GM23248 (cell line): ENCODE measurements at regions not wholly inside any gene's neighbourhood (a gene's known extent, or its start where the extent isn't known, plus 50 kb on each side); places are given as distances from the start of the nearest gene placed in this dataset.
"Not testable (repeated sequence)": the region's sequence is repeated elsewhere in the genome, so short reads cannot be mapped to it uniquely, and the experiment has no call there.

Experiments used
- DNase-seq: peaks from one replicate; pipeline ENCODE4 v3.0.0-alpha.2; 2015
- H2AFZ ChIP-seq: fragments of 200-600 bp; sonication (generic); 2 replicates; pipeline ENCODE4 v1.6.1; 2016; ENCODE audit warnings: antibody characterized with exemption
- H3F3A ChIP-seq: fragments of 200-600 bp; sonication (generic); 2 replicates; pipeline ENCODE4 v1.6.1; 2016; ENCODE audit warnings: mild to moderate bottlenecking, antibody characterized with exemption, mixed run types; ENCODE audit not compliant: insufficient read depth
- H3K27ac ChIP-seq: fragments of 200-600 bp; sonication (generic); 2 replicates; pipeline ENCODE4 v1.5.1; 2016; ENCODE audit warnings: mild to moderate bottlenecking
- H3K27me3 ChIP-seq: fragments of 200-600 bp; sonication (generic); replicated peaks from 2 replicates; pipeline ENCODE4 v1.6.1; 2016; ENCODE audit warnings: mild to moderate bottlenecking; ENCODE audit not compliant: insufficient read depth
- H3K36me3 ChIP-seq: fragments of 200-600 bp; sonication (generic); 2 replicates; pipeline ENCODE4 v1.6.1; 2016; ENCODE audit warnings: low read depth, mild to moderate bottlenecking
- H3K4me1 ChIP-seq: fragments of 200-600 bp; sonication (generic); 2 replicates; pipeline ENCODE4 v1.6.1; 2016; ENCODE audit warnings: mild to moderate bottlenecking; ENCODE audit not compliant: insufficient read depth
- H3K4me2 ChIP-seq: fragments of 200-600 bp; sonication (generic); one replicate; pipeline ENCODE4 v1.6.1; 2016; ENCODE audit warnings: mild to moderate bottlenecking; ENCODE audit not compliant: unreplicated experiment
- H3K4me3 ChIP-seq: fragments of 200-600 bp; sonication (generic); 2 replicates; pipeline ENCODE4 v1.5.1; 2016; ENCODE audit warnings: mild to moderate bottlenecking
- H3K79me2 ChIP-seq: fragments of 200-600 bp; sonication (generic); 2 replicates; pipeline ENCODE4 v1.6.1; 2016; ENCODE audit warnings: mild to moderate bottlenecking; ENCODE audit not compliant: insufficient read depth
- H3K9ac ChIP-seq: fragments of 200-600 bp; sonication (generic); 2 replicates; pipeline ENCODE4 v1.6.1; 2016; ENCODE audit warnings: mild to moderate bottlenecking
- H3K9me2 ChIP-seq: fragments of 200-600 bp; sonication (generic); 2 replicates; pipeline ENCODE4 v1.6.1; 2016; ENCODE audit warnings: mixed run types, mild to moderate bottlenecking, moderate library complexity; ENCODE audit not compliant: insufficient read depth
- H3K9me3 ChIP-seq: fragments of 200-600 bp; sonication (generic); one replicate; pipeline ENCODE4 v1.6.1; 2017; ENCODE audit warnings: low read depth
- H4K20me1 ChIP-seq: fragments of 200-600 bp; sonication (generic); 2 replicates; pipeline ENCODE4 v1.6.0; 2016; ENCODE audit not compliant: insufficient read depth
- EZH2 ChIP-seq: fragments of 200-600 bp; sonication (generic); IDR thresholded peaks from 2 replicates; pipeline ENCODE4 v1.6.1; 2018; ENCODE audit warnings: antibody characterized with exemption, mild to moderate bottlenecking; ENCODE audit not compliant: insufficient read depth, poor library complexity, severe bottlenecking
- EZH2phosphoT487 ChIP-seq: fragments of 200-600 bp; sonication (generic); IDR thresholded peaks from 2 replicates; pipeline ENCODE4 v1.6.1; 2018; ENCODE audit warnings: antibody characterized with exemption, moderate library complexity, mild to moderate bottlenecking, low read depth; ENCODE audit not compliant: insufficient read depth
- WGBS, 2 experiments: methylation state at CpG; one replicate each; pipeline ENCODE4 v1.1.6; 2015 to 2017; ENCODE audit warnings: low lambda C conversion rate in 2 of 2, low coverage in 1 of 2; ENCODE audit errors: missing lambda C conversion rate in 2 of 2; 5-methylcytosine and 5-hydroxymethylcytosine counted together
- in situ Hi-C: fragments of 300-500 bp; cut with MboI; formaldehyde crosslinking; loops from 2 replicates; pipeline ENCODE4 v1.15.0; 2020

GRCh38 chr20:48129345-48129942 lies 344.2 kb upstream of the SULF2 start:
- Histone ChIP-seq H3K9me2 (no peaks in the 10 kb centered on the region), H3K79me2 (no peaks in the 10 kb centered on the region), H2AFZ (no peak overlapping the region), H3K27me3 (0 out of 2 replicates have a peak, but pooled peaks cover 10% of the 10 kb centered on the region), H3K4me2 (no peak overlapping the region), H3K4me1 (no peaks in the 10 kb centered on the region), H3K4me3 (no peak overlapping the region), H3K27ac (no peak overlapping the region), H3K36me3 (no peaks in the 10 kb centered on the region), H3K9ac (no peak overlapping the region), H4K20me1 (no peaks in the 10 kb centered on the region), H3K9me3 (no peaks in the 10 kb centered on the region), H3F3A (no peaks in the 10 kb centered on the region)
- no peak for DNase-seq
- no peak for TF ChIP-seq EZH2
- TF ChIP-seq EZH2phosphoT487 = no peak
- WGBS, 2 experiments = 17 to 19% methylated on average over 5 of the region's 5 CpGs
- in situ Hi-C loops = no loop called here

GRCh38 chr20:48128436-48128835 lies 343.2 kb upstream of the SULF2 start:
- in situ Hi-C loops = no loop called here
- H3K4me3 ChIP-seq = no peak overlapping the region
- no peak overlapping the region for H2AFZ ChIP-seq
- no peaks in the 10 kb centered on the region for H3F3A ChIP-seq
- H3K4me2 ChIP-seq = no peak overlapping the region
- H3K79me2 ChIP-seq = no peaks in the 10 kb centered on the region
- peak; percentile 30 for DNase-seq
- H4K20me1 ChIP-seq = no peaks in the 10 kb centered on the region
- no peaks in the 10 kb centered on the region for H3K9me2 ChIP-seq
- 9 to 11% methylated on average over 3 of the region's 3 CpGs for WGBS, 2 experiments
- no peaks in the 10 kb centered on the region for H3K9me3 ChIP-seq
- H3K27ac ChIP-seq = no peak overlapping the region
- 0 out of 2 replicates have a peak, but pooled peaks cover 10% of the 10 kb centered on the region for H3K27me3 ChIP-seq
- TF ChIP-seq EZH2 (no peak), EZH2phosphoT487 (no peak)
- no peaks in the 10 kb centered on the region for H3K4me1 ChIP-seq
- no peaks in the 10 kb centered on the region for H3K36me3 ChIP-seq
- no peak overlapping the region for H3K9ac ChIP-seq

- H3K27ac ChIP-seq, H3K4me2 ChIP-seq, H2AFZ ChIP-seq, H3K4me3 ChIP-seq, H3K4me1 ChIP-seq, H3K9me3 ChIP-seq, H3K9ac ChIP-seq, in situ Hi-C loops, H3K79me2 ChIP-seq, H3K36me3 ChIP-seq, H3K9me2 ChIP-seq, H3F3A ChIP-seq, H4K20me1 ChIP-seq: not testable (repeated sequence)
- DNase-seq = peak; percentile 40
- 1 to 2% methylated on average over 10 of the region's 10 CpGs for WGBS, 2 experiments
- 0 out of 2 replicates have a peak, but pooled peaks cover 10% of the 10 kb centered on the region for H3K27me3 ChIP-seq
These were observed 342.7 kb upstream of the SULF2 start for GRCh38 chr20:48127964-48128363.

- H2AFZ ChIP-seq, H4K20me1 ChIP-seq, H3K79me2 ChIP-seq, H3K9ac ChIP-seq, H3K9me3 ChIP-seq, H3K4me2 ChIP-seq, H3K4me1 ChIP-seq, H3K4me3 ChIP-seq, DNase-seq, H3K27ac ChIP-seq, H3K9me2 ChIP-seq, in situ Hi-C loops, H3K36me3 ChIP-seq, H3F3A ChIP-seq: not testable (repeated sequence)
- 0 out of 2 replicates have a peak, but pooled peaks cover 10% of the 10 kb centered on the region for H3K27me3 ChIP-seq
- WGBS, 2 experiments = 6 to 10% methylated on average over 4 to 13 of the region's 13 CpGs
These were observed 341.9 kb upstream of the SULF2 start for GRCh38 chr20:48127133-48127532.

- no peaks in the 10 kb centered on the region for H4K20me1 ChIP-seq
- 62 to 66% methylated on average over 8 of the region's 8 CpGs for WGBS, 2 experiments
These were observed 341.0 kb upstream of the SULF2 start for GRCh38 chr20:48126227-48126740.

More at GRCh38 chr20:48126227-48126740, 341.0 kb upstream of the SULF2 start:
- no peaks in the 10 kb centered on the region for H3K9me2 ChIP-seq
- in situ Hi-C loops = no loop called here
- no peak for TF ChIP-seq EZH2phosphoT487
- TF ChIP-seq EZH2 = no peak
- DNase-seq = no peak
- no peak overlapping the region for H3K4me2 ChIP-seq
- H3K27ac ChIP-seq = no peak overlapping the region
- H3K4me3 ChIP-seq = no peak overlapping the region
- no peaks in the 10 kb centered on the region for H3K36me3 ChIP-seq
- no peaks in the 10 kb centered on the region for H3K9me3 ChIP-seq
- no peaks in the 10 kb centered on the region for H3K79me2 ChIP-seq
- H2AFZ ChIP-seq = no peak overlapping the region
- H3K4me1 ChIP-seq = no peaks in the 10 kb centered on the region
- no peak overlapping the region for H3K9ac ChIP-seq
- H3F3A ChIP-seq = no peaks in the 10 kb centered on the region
- H3K27me3 ChIP-seq = 0 out of 2 replicates have a peak, but pooled peaks cover 10% of the 10 kb centered on the region
